ENCODE measurements at regions not wholly inside any gene's neighbourhood (a gene's known extent, or its start where the extent isn't known, plus 50 kb on each side); places are given as distances from the start of the nearest gene placed in this dataset.

DNA sequence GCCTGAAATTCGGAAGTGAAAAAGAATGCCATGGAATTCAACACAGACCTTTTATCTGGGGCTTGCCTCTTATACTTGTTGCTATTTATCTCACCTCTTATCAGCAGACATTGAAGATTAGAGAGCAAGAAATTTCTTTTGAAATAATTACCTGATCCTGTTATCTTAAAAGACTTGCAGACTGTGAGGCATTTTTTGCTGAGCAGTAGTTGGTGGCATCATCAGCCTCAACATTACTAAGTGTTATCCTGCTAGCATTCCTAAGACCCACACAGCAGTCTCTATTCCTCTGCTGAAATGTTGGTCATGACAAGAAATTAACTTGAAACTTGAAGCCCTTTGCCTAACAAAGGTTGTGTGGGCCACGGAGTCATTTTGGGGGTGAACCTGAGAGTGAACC, 186.5 kb downstream of the TRIB2 start:
- no peak for TF ChIP-seq CTCF (IDR thresholded peaks at IDR 0.05; ENCODE audit: low read depth, low read length)
- TF ChIP-seq EZH2phosphoT487 (IDR thresholded peaks at IDR 0.05; ENCODE audit: low read depth), result no peak

Data from OCI-LY3 (cell line).